IMR-90 (cell line): ENCODE measurements at regions not wholly inside any gene's neighbourhood (a gene's known extent, or its start where the extent isn't known, plus 50 kb on each side); places are given as distances from the start of the nearest gene placed in this dataset.

Source experiments
- ATAC-seq: fragments of 200-7000 bp; cut with Tn5 transposase; 2 replicates; pipeline ENCODE4 v1.9.1; 2020; ENCODE audit warnings: low read depth, mild to moderate bottlenecking, moderate library complexity
- BruUV-seq: library from RNA; stranded (reverse); fragments of 400-500 nt; replicated peaks from 2 replicates; lab custom pipeline; 2021; lab: Mats Ljungman, UMichigan
- CTCF ChIA-PET: fragments of 300-600 bp; formaldehyde crosslinking; extraction: SDS; loops from one replicate; lab custom pipeline; 2021; ENCODE audit warnings: antibody characterized with exemption; lab: Yijun Ruan, JAX
- POLR2A ChIA-PET: fragments of 300-600 bp; sonication (Branson Sonifier 250); formaldehyde crosslinking; loops from one replicate; lab custom pipeline; 2022; ENCODE audit warnings: antibody characterized with exemption; ENCODE audit not compliant: unreplicated experiment; lab: Charles Lee
- DNase-seq: peaks from one replicate; pipeline ENCODE4 v3.0.0; 2013
- H2AFZ ChIP-seq: replicated peaks from 2 replicates; pipeline ENCODE3; 2013; ENCODE audit warnings: low read length, mild to moderate bottlenecking; ENCODE audit not compliant: poor library complexity
- H2AK5ac ChIP-seq: 2 replicates; pipeline ENCODE4 v1.6.1; 2013; ENCODE audit warnings: low read depth, low read length, inconsistent platforms
- H2AK9ac ChIP-seq: replicated peaks from 2 replicates; pipeline ENCODE3; 2013; ENCODE audit warnings: mild to moderate bottlenecking, low read depth, low read length, moderate library complexity; ENCODE audit not compliant: poor library complexity
- H2BK120ac ChIP-seq: 2 replicates; pipeline ENCODE4 v1.6.1; 2013; ENCODE audit warnings: low read depth, low read length, inconsistent platforms
- H2BK15ac ChIP-seq: 3 replicates; pipeline ENCODE4 v1.6.1; 2013; ENCODE audit warnings: low read depth, low read length, inconsistent platforms
- H2BK20ac ChIP-seq: 2 replicates; pipeline ENCODE4 v1.6.1; 2013; ENCODE audit warnings: low read depth, mild to moderate bottlenecking, inconsistent platforms, low read length, moderate library complexity
- H2BK5ac ChIP-seq: 2 replicates; pipeline ENCODE4 v1.6.1; 2013; ENCODE audit warnings: mild to moderate bottlenecking, low read depth, low read length, inconsistent platforms; ENCODE audit not compliant: poor library complexity, severe bottlenecking
- H3K14ac ChIP-seq: replicated peaks from 2 replicates; pipeline ENCODE4 v1.6.1; 2013; ENCODE audit warnings: low read depth, low read length, inconsistent platforms
- H3K18ac ChIP-seq: 2 replicates; pipeline ENCODE4 v1.6.1; 2013; ENCODE audit warnings: low read depth, low read length, control low read depth
- H3K23ac ChIP-seq: 2 replicates; pipeline ENCODE4 v1.6.1; 2013; ENCODE audit warnings: low read depth, low read length, inconsistent platforms
- H3K27ac ChIP-seq: 2 replicates; pipeline ENCODE4 v1.5.1; 2013; ENCODE audit warnings: mild to moderate bottlenecking, control low read depth, low read length; ENCODE audit not compliant: insufficient read depth
- H3K27me3 ChIP-seq: 2 replicates; pipeline ENCODE4 v1.6.1; 2013; ENCODE audit warnings: low read length; ENCODE audit not compliant: control insufficient read depth, insufficient read depth
- H3K36me3 ChIP-seq: 2 replicates; pipeline ENCODE4 v1.6.1; 2013; ENCODE audit warnings: low read length, mixed read lengths; ENCODE audit not compliant: control insufficient read depth, insufficient read depth
- H3K4ac ChIP-seq: 2 replicates; pipeline ENCODE4 v1.6.1; 2013; ENCODE audit warnings: low read depth, low read length, inconsistent platforms
- H3K4me1 ChIP-seq: 2 replicates; pipeline ENCODE4 v1.6.1; 2013; ENCODE audit warnings: low read length, mixed read lengths; ENCODE audit not compliant: control insufficient read depth, insufficient read depth
- H3K4me2 ChIP-seq: 2 replicates; pipeline ENCODE4 v1.6.1; 2013; ENCODE audit warnings: low read depth, mild to moderate bottlenecking, control low read depth, low read length, moderate library complexity
- H3K4me3 ChIP-seq: 2 replicates; pipeline ENCODE4 v1.5.1; 2013; ENCODE audit warnings: low read depth, mild to moderate bottlenecking, control low read depth, low read length, moderate library complexity; ENCODE audit not compliant: insufficient read depth
- H3K56ac ChIP-seq: 2 replicates; pipeline ENCODE4 v1.6.1; 2013; ENCODE audit warnings: low read length, inconsistent platforms; ENCODE audit not compliant: insufficient read depth; ENCODE audit errors: extremely low read depth
- H3K79me1 ChIP-seq, 2 experiments: 2 replicates each; pipeline ENCODE4 v1.6.1; 2013; ENCODE audit warnings: low read length in 2 of 2, inconsistent platforms in 1 of 2, low read depth in 1 of 2
- H3K9ac ChIP-seq: 2 replicates; pipeline ENCODE4 v1.6.1; 2013; ENCODE audit warnings: low read depth, low read length, control low read depth
- H3K9me1 ChIP-seq: 2 replicates; pipeline ENCODE4 v1.6.1; 2013; ENCODE audit warnings: low read length, inconsistent platforms; ENCODE audit not compliant: insufficient read depth
- H3K9me3 ChIP-seq: 2 replicates; pipeline ENCODE4 v1.6.1; 2013; ENCODE audit warnings: low read length; ENCODE audit not compliant: control insufficient read depth, insufficient read depth
- H4K20me1 ChIP-seq: 2 replicates; pipeline ENCODE4 v1.6.1; 2013; ENCODE audit warnings: low read length, inconsistent platforms; ENCODE audit not compliant: insufficient read depth
- H4K5ac ChIP-seq: 2 replicates; pipeline ENCODE4 v1.6.1; 2013; ENCODE audit warnings: mild to moderate bottlenecking, low read depth, low read length, control low read depth
- H4K8ac ChIP-seq, 2 experiments: 2 replicates each; pipeline ENCODE4 v1.6.1; 2013; ENCODE audit warnings: low read depth in 2 of 2, low read length in 2 of 2, control low read depth in 1 of 2, inconsistent platforms in 1 of 2
- H4K91ac ChIP-seq: 2 replicates; pipeline ENCODE4 v1.6.1; 2013; ENCODE audit warnings: low read depth, low read length, inconsistent platforms; ENCODE audit not compliant: insufficient read depth
- BHLHE40 ChIP-seq: fragments of 150-350 bp; IDR thresholded peaks from 2 replicates; pipeline ENCODE4 v1.6.1; 2016; ENCODE audit warnings: mild to moderate bottlenecking, low read depth, low read length
- CEBPB ChIP-seq: IDR thresholded peaks from 2 replicates; pipeline ENCODE4 v1.6.1; 2012; ENCODE audit warnings: low read depth, low read length, improper control_type of control experiment
- CHD1 ChIP-seq: IDR thresholded peaks from 2 replicates; pipeline ENCODE4 v1.6.1; 2012; ENCODE audit warnings: low read depth, low read length, improper control_type of control experiment
- CTCF ChIP-seq: conservative IDR thresholded peaks from 2 replicates; pipeline ENCODE4 v1.5.1; 2012; ENCODE audit warnings: mild to moderate bottlenecking, low read depth, low read length, improper control_type of control experiment
- ELK1 ChIP-seq: fragments of 150-350 bp; IDR thresholded peaks from 2 replicates; pipeline ENCODE4 v1.6.1; 2016; ENCODE audit warnings: low read depth, mild to moderate bottlenecking, low read length, moderate library complexity, borderline replicate concordance
- FOS ChIP-seq: fragments of 150-350 bp; IDR thresholded peaks from 2 replicates; pipeline ENCODE4 v1.6.1; 2016; ENCODE audit warnings: low read depth, low read length
- MAFK ChIP-seq: IDR thresholded peaks from 2 replicates; pipeline ENCODE4 v1.6.1; 2012; ENCODE audit warnings: low read depth, low read length, improper control_type of control experiment
- MXI1 ChIP-seq: IDR thresholded peaks from 2 replicates; pipeline ENCODE4 v1.6.1; 2012; ENCODE audit warnings: low read depth, mild to moderate bottlenecking, low read length, moderate library complexity, borderline replicate concordance
- RAD21 ChIP-seq: IDR thresholded peaks from 2 replicates; pipeline ENCODE4 v1.6.1; 2012; ENCODE audit warnings: low read length, improper control_type of control experiment
- RCOR1 ChIP-seq: IDR thresholded peaks from 2 replicates; pipeline ENCODE4 v1.6.1; 2012; ENCODE audit warnings: mild to moderate bottlenecking, low read length, improper control_type of control experiment; ENCODE audit not compliant: insufficient replicate concordance
- RFX5 ChIP-seq: IDR thresholded peaks from 2 replicates; pipeline ENCODE4 v1.8.0; 2012; ENCODE audit warnings: low read depth, mild to moderate bottlenecking, low read length, moderate library complexity
- SMC3 ChIP-seq: fragments of 150-350 bp; IDR thresholded peaks from 2 replicates; pipeline ENCODE4 v1.6.1; 2016; ENCODE audit warnings: low read depth, mild to moderate bottlenecking, antibody characterized with exemption, low read length, moderate library complexity
- USF2 ChIP-seq: fragments of 150-350 bp; IDR thresholded peaks from 2 replicates; pipeline ENCODE4 v1.6.1; 2017; ENCODE audit warnings: mild to moderate bottlenecking, antibody characterized with exemption, low read length, low read depth
- WGBS, 2 experiments: methylation state at CpG; one replicate each; pipeline versions ENCODE4 v1.1.5 to v1.1.7; 2013; ENCODE audit warnings: missing lambda C conversion rate in 2 of 2; ENCODE audit not compliant: insufficient read length in 1 of 2; ENCODE audit errors: extremely low coverage in 2 of 2; 5-methylcytosine and 5-hydroxymethylcytosine counted together
- dilution Hi-C: fragments of 300-500 bp; cut with HindIII; formaldehyde crosslinking; loops from one replicate; pipeline ENCODE4 v1.14.3; 2018; ENCODE audit warnings: low sequenced_read_pairs; ENCODE audit not compliant: unreplicated experiment
- in situ Hi-C: fragments of 300-500 bp; cut with MboI; formaldehyde crosslinking; loops from 3 replicates; pipeline ENCODE4 v1.14.3; 2019; ENCODE audit warnings: low sequenced_read_pairs, inconsistent platforms, mixed read lengths
- intact Hi-C: fragments of 100-400 bp; cut with micrococcal nuclease; formaldehyde crosslinking; loops from 2 replicates; pipeline ENCODE4 v1.10.0; 2022

- Histone ChIP-seq H4K5ac (no peak overlapping the region), H3K4ac (no peak overlapping the region), H2BK120ac (peak overlapping the region; percentile 56), H3K79me1 (no peaks in the 10 kb centered on the region), H4K20me1 (no peaks in the 10 kb centered on the region), H2AK5ac (peak overlapping the region; percentile 40; the same call in 1 of the 2 replicates), H3K18ac (no peak overlapping the region), H2BK20ac (peak overlapping the region; percentile 42), H2AFZ (no peak overlapping the region), H3K14ac (no peak overlapping the region), H2AK9ac (no peak overlapping the region), H3K9me1 (no peaks in the 10 kb centered on the region), H3K23ac (no peak overlapping the region), H4K8ac (no peak overlapping the region; a peak in 1 of 4 replicates), H3K56ac (no peak overlapping the region), H3K9me3 (peaks cover 2% of the 10 kb centered on the region; the same call in 1 of the 2 replicates), H3K4me3 (no peak overlapping the region), H3K4me2 (no peak overlapping the region), H3K4me1 (peaks cover 5% of the 10 kb centered on the region; the same call in 1 of the 2 replicates), H2BK5ac (no peak overlapping the region), H3K27ac (no peak overlapping the region), H3K27me3 (peaks cover 19% of the 10 kb centered on the region), H4K91ac (no peak overlapping the region), H3K9ac (no peak overlapping the region), H2BK15ac (peak overlapping the region; percentile 88; the same call in 1 of the 3 replicates), H3K36me3 (no peaks in the 10 kb centered on the region)
- WGBS, 2 experiments = 100% methylated on average over 1 of the region's 12 CpGs; no CpG with 5 or more reads in 1 of the 2 experiments
- ChIA-PET CTCF (no interaction called here), POLR2A (interaction anchor here (0.5 kb wide), 1 partner anchor 28 kb away, joined by 6 read pairs; no protein-coding TSS in a partner anchor)
- TF ChIP-seq SMC3 (no peak), ELK1 (no peak), MAFK (no peak), RAD21 (no peak), MXI1 (no peak), RCOR1 (no peak), CTCF (no peak), RFX5 (no peak), FOS (no peak), CEBPB (no peak), CHD1 (no peak), USF2 (no peak), BHLHE40 (no peak)
- DNase-seq = no peak
- BruUV-seq = no TSS peak
- dilution Hi-C loops = no loop called here
- no peak for ATAC-seq
- intact Hi-C loops = loop anchor here (1.0 kb wide), 1 partner anchor 76 kb away; no protein-coding TSS in a partner anchor
- in situ Hi-C loops = no loop called here
Observed at GRCh38 chr10:29925771-29926692, 133.4 kb downstream of the JCAD start.
